ENCODE measurements at regions not wholly inside any gene's neighbourhood (a gene's known extent, or its start where the extent isn't known, plus 50 kb on each side); places are given as distances from the start of the nearest gene placed in this dataset.

- TF ChIP-seq, protein P1, sequence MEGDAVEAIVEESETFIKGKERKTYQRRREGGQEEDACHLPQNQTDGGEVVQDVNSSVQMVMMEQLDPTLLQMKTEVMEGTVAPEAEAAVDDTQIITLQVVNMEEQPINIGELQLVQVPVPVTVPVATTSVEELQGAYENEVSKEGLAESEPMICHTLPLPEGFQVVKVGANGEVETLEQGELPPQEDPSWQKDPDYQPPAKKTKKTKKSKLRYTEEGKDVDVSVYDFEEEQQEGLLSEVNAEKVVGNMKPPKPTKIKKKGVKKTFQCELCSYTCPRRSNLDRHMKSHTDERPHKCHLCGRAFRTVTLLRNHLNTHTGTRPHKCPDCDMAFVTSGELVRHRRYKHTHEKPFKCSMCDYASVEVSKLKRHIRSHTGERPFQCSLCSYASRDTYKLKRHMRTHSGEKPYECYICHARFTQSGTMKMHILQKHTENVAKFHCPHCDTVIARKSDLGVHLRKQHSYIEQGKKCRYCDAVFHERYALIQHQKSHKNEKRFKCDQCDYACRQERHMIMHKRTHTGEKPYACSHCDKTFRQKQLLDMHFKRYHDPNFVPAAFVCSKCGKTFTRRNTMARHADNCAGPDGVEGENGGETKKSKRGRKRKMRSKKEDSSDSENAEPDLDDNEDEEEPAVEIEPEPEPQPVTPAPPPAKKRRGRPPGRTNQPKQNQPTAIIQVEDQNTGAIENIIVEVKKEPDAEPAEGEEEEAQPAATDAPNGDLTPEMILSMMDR (IDR thresholded peaks at IDR 0.05; ENCODE audit: low read depth, low read length), result no peak
- DNase-seq (ENCODE audit: extremely low read depth, low read depth), result no peak
These were observed 181.7 kb upstream of the RFC3 start for GRCh38 chr13:33636243-33636642.

DNA sequence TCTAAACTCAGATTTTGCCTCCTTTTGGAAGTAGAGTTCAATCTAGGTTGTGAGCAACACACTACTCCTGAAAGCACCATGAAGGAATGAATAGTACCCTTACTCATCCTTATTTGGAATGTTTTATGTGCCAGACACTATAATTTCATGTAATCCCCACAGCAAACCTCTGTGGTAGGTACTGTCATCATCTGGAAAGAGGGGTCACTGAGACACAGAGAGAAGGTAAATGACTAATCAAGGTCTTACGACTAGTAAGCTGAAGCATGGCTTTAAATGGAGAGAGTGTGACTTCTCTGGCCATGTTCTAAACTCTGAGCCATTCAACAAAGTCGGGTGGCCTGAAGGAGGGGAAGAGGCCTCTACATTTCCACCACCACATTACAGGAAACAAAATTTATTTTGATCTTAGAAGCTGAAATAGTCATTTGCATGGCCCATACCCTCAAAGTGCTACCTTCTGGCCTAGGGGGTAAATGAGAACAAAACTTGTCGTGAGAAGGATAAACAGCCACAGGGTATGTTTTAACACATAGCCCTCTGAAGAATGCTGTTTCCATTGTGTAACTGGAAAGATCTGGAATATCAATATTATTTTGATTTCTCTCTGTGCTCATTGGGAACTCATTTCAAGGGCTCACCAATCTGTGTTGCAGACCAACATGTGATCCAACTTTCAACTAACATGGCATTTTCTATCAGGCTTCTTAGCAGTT is 180.8 kb upstream of the RFC3 start:
- no peak for DNase-seq (ENCODE audit: extremely low read depth, low read depth)
- TF ChIP-seq, protein P1 (IDR thresholded peaks at IDR 0.05; ENCODE audit: low read depth, low read length), result no peak

GRCh38 chr13:33637978-33638743 is 179.8 kb upstream of the RFC3 start:
- no peak for DNase-seq (ENCODE audit: extremely low read depth, low read depth)

GRCh38 chr13:33639158-33639557 is 178.8 kb upstream of the RFC3 start:
- TF ChIP-seq, protein P1 (IDR thresholded peaks at IDR 0.05; ENCODE audit: low read depth, low read length), result no peak
- DNase-seq (ENCODE audit: extremely low read depth, low read depth), result peak; percentile 69

More at GRCh38 chr13:33637978-33638743, 179.8 kb upstream of the RFC3 start:
- TF ChIP-seq, protein P1 (IDR thresholded peaks at IDR 0.05; ENCODE audit: low read depth, low read length), result no peak

DNA sequence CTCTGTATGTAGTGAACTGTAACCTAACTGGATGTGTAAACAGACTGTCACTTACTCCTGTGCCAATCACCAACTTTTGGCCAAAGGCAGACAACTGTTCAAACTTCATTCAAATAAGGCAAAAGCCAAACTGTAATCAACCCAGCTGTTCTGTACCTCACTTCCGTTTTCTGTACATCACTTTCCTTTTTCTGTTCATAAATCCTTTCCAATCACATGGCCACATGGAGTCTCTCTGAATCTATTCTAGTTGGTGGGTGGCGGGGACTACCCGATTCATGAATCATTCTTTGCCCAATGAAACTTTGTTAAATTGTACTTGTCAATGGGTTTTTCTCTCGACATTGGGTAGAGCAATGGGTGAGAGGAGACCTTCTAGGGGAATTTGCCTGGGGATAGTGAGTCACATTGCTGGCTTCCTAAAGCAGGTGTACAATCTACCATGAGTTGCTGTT is 178.3 kb upstream of the RFC3 start:
- DNase-seq (ENCODE audit: extremely low read depth, low read depth), result no peak
- TF ChIP-seq, protein P1 (IDR thresholded peaks at IDR 0.05; ENCODE audit: low read depth, low read length), result no peak

DNA sequence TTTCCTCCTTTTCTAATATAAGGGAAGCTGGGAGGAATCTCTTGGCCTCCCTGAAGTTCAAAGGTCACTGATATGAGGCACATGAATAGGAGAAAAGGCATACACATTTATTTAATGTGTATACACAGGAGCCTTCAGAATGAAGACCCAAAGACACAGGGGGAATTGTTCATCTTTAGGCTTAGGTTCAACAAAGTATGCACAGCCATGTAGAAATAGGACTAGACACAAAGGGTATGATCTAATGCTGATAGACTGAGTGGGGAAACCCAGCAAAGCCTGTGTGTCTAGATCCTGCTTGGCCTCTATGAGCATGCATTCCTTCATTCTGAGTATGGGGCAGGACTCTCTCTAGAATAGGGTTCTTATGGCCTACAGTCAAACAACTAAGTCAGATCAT is 177.1 kb upstream of the RFC3 start:
- DNase-seq (ENCODE audit: extremely low read depth, low read depth), result no peak
- TF ChIP-seq, protein P1 (IDR thresholded peaks at IDR 0.05; ENCODE audit: low read depth, low read length), result no peak
